ENCODE measurements at regions not wholly inside any gene's neighbourhood (a gene's known extent, or its start where the extent isn't known, plus 50 kb on each side); places are given as distances from the start of the nearest gene placed in this dataset.
"Not testable (repeated sequence)": the region's sequence is repeated elsewhere in the genome, so short reads cannot be mapped to it uniquely, and the experiment has no call there.

- no peak for ATAC-seq
- TF ChIP-seq ZC3H10 (CRISPR knock-in tag; IDR thresholded peaks at IDR 0.05) (no peak), BACH2 (CRISPR knock-in tag; IDR thresholded peaks at IDR 0.05; ENCODE audit: borderline replicate concordance) (no peak), ZFP3 (CRISPR knock-in tag; IDR thresholded peaks at IDR 0.05) (no peak), ZNF70 (CRISPR knock-in tag; IDR thresholded peaks at IDR 0.05) (no peak), CSDC2 (CRISPR knock-in tag; IDR thresholded peaks at IDR 0.05) (no peak), ISL1 (CRISPR knock-in tag; IDR thresholded peaks at IDR 0.05) (no peak), ZFP30 (CRISPR knock-in tag; IDR thresholded peaks at IDR 0.05) (no peak)
Observed at GRCh38 chr4:104283303-104283702, 211.4 kb downstream of the CXXC4 start.

- no peak for ATAC-seq
- TF ChIP-seq CREB5 (CRISPR knock-in tag; IDR thresholded peaks at IDR 0.05; ENCODE audit: low read depth) (no peak), CSDC2 (CRISPR knock-in tag; IDR thresholded peaks at IDR 0.05) (no peak), CSRNP3 (CRISPR knock-in tag; IDR thresholded peaks at IDR 0.05) (no peak), ZNF565 (CRISPR knock-in tag; conservative IDR thresholded peaks at IDR 0.05; ENCODE audit: low read depth) (no peak), ZFP30 (CRISPR knock-in tag; IDR thresholded peaks at IDR 0.05) (no peak), ZFP3 (CRISPR knock-in tag; IDR thresholded peaks at IDR 0.05) (no peak), PATZ1 (CRISPR knock-in tag; IDR thresholded peaks at IDR 0.05; ENCODE audit: borderline replicate concordance) (no peak), SNAI2 (CRISPR knock-in tag; IDR thresholded peaks at IDR 0.05) (no peak), ZNF8 (CRISPR knock-in tag; IDR thresholded peaks at IDR 0.05) (no peak), GLIS3 (CRISPR knock-in tag; IDR thresholded peaks at IDR 0.05) (no peak), ZC3H10 (CRISPR knock-in tag; IDR thresholded peaks at IDR 0.05) (no peak)
Observed at GRCh38 chr4:104279744-104280143, 214.9 kb downstream of the CXXC4 start.

- no peak for ATAC-seq
- no peak for TF ChIP-seq ZC3H10 (CRISPR knock-in tag; IDR thresholded peaks at IDR 0.05)
- no peak for TF ChIP-seq ZFP30 (CRISPR knock-in tag; IDR thresholded peaks at IDR 0.05)
- no peak for TF ChIP-seq PATZ1 (CRISPR knock-in tag; IDR thresholded peaks at IDR 0.05; ENCODE audit: borderline replicate concordance)
- TF ChIP-seq CSRNP3 (CRISPR knock-in tag; IDR thresholded peaks at IDR 0.05) = no peak
- TF ChIP-seq ZNF565 (CRISPR knock-in tag; conservative IDR thresholded peaks at IDR 0.05; ENCODE audit: low read depth) = no peak
- TF ChIP-seq TSHZ2 (CRISPR knock-in tag; IDR thresholded peaks at IDR 0.05) = no peak
- no peak for TF ChIP-seq BACH2 (CRISPR knock-in tag; IDR thresholded peaks at IDR 0.05; ENCODE audit: borderline replicate concordance)
- TF ChIP-seq TOX (CRISPR knock-in tag; IDR thresholded peaks at IDR 0.05; ENCODE audit: borderline replicate concordance) = no peak
- TF ChIP-seq GLIS3 (CRISPR knock-in tag; IDR thresholded peaks at IDR 0.05) = no peak
- no peak for TF ChIP-seq CSDC2 (CRISPR knock-in tag; IDR thresholded peaks at IDR 0.05)
- no peak for TF ChIP-seq ISL1 (CRISPR knock-in tag; IDR thresholded peaks at IDR 0.05)
- no peak for TF ChIP-seq TCF4 (CRISPR knock-in tag; IDR thresholded peaks at IDR 0.05; ENCODE audit: borderline replicate concordance)
- TF ChIP-seq POU6F1 (CRISPR knock-in tag; IDR thresholded peaks at IDR 0.05; ENCODE audit: borderline replicate concordance, low read depth) = no peak
- no peak for TF ChIP-seq ESRRG (CRISPR knock-in tag; IDR thresholded peaks at IDR 0.05)
- no peak for TF ChIP-seq ARNTL (CRISPR knock-in tag; IDR thresholded peaks at IDR 0.05; ENCODE audit: borderline replicate concordance, low read depth)
- TF ChIP-seq SNAI2 (CRISPR knock-in tag; IDR thresholded peaks at IDR 0.05) = no peak
- TF ChIP-seq RARB (CRISPR knock-in tag; IDR thresholded peaks at IDR 0.05) = no peak
- TF ChIP-seq PPARA (CRISPR knock-in tag; IDR thresholded peaks at IDR 0.05; ENCODE audit: borderline replicate concordance) = no peak
- no peak for TF ChIP-seq ZNF70 (CRISPR knock-in tag; IDR thresholded peaks at IDR 0.05)
Observed at GRCh38 chr4:104272966-104273365, 221.7 kb downstream of the CXXC4 start.

- ATAC-seq = not testable (repeated sequence)
Observed at GRCh38 chr4:104269603-104270002, 225.1 kb downstream of the CXXC4 start.

Data from SK-N-SH treated with all-trans-retinoic acid at 6 μM for 48 hours (cell line).